Liver (tissue), 3 donors: ENCODE measurements at regions not wholly inside any gene's neighbourhood (a gene's known extent, or its start where the extent isn't known, plus 50 kb on each side); places are given as distances from the start of the nearest gene placed in this dataset.

Source experiments
- ATF3 ChIP-seq: IDR thresholded peaks from 2 replicates; pipeline ENCODE4 v1.6.1; 2016; ENCODE audit warnings: antibody characterized with exemption
- CTCF ChIP-seq: fragments of 150-350 bp; IDR thresholded peaks from 2 replicates; pipeline ENCODE4 v1.5.1; 2017; ENCODE audit warnings: improper control_type of control experiment, low read depth, low read length; ENCODE audit not compliant: missing input control
- EGR1 ChIP-seq, 2 donors: IDR thresholded peaks; 2 replicates each; pipeline ENCODE4 v1.6.1; 2016 to 2018; ENCODE audit warnings: antibody characterized with exemption in 2 of 2, low read depth in 2 of 2
- GABPA ChIP-seq, 2 donors: IDR thresholded peaks in 1 of 2; conservative IDR thresholded peaks in 1 of 2; 2 replicates each; pipeline ENCODE4 v1.6.1; 2016; ENCODE audit warnings: antibody characterized with exemption in 2 of 2, mild to moderate bottlenecking in 1 of 2, moderate library complexity in 1 of 2
- HNF4A ChIP-seq, 2 donors: conservative IDR thresholded peaks; 2 replicates each; pipeline ENCODE4 v1.6.1; 2016; ENCODE audit warnings: antibody characterized with exemption in 2 of 2, mild to moderate bottlenecking in 2 of 2
- JUND ChIP-seq, 2 donors: IDR thresholded peaks; 2 replicates each; pipeline ENCODE4 v1.6.1; 2016; ENCODE audit warnings: antibody characterized with exemption in 2 of 2
- MAX ChIP-seq: IDR thresholded peaks from 2 replicates; pipeline ENCODE4 v1.6.1; 2016; ENCODE audit warnings: antibody characterized with exemption
- RAD21 ChIP-seq, 2 donors: IDR thresholded peaks; 2 replicates each; pipeline ENCODE4 v1.6.1; 2016; ENCODE audit warnings: antibody characterized with exemption in 2 of 2, mild to moderate bottlenecking in 2 of 2
- REST ChIP-seq: IDR thresholded peaks from 2 replicates; pipeline ENCODE4 v1.6.1; 2016; ENCODE audit warnings: antibody characterized with exemption, mild to moderate bottlenecking
- RXRA ChIP-seq, 2 donors: IDR thresholded peaks; 2 replicates each; pipeline ENCODE4 v1.6.1; 2017 to 2018; ENCODE audit warnings: antibody characterized with exemption in 2 of 2, mild to moderate bottlenecking in 1 of 2
- SP1 ChIP-seq: IDR thresholded peaks from 2 replicates; pipeline ENCODE4 v1.6.1; 2018; ENCODE audit warnings: antibody characterized with exemption, mild to moderate bottlenecking
- TAF1 ChIP-seq: conservative IDR thresholded peaks from 2 replicates; pipeline ENCODE4 v1.6.1; 2016; ENCODE audit warnings: antibody characterized with exemption, mild to moderate bottlenecking
- YY1 ChIP-seq: IDR thresholded peaks from 2 replicates; pipeline ENCODE4 v1.6.1; 2016; ENCODE audit warnings: antibody characterized with exemption, mild to moderate bottlenecking
- ZBTB33 ChIP-seq: IDR thresholded peaks from 2 replicates; pipeline ENCODE4 v1.6.1; 2016; ENCODE audit warnings: antibody characterized with exemption
- donor health status: healthy.
- donor health status: healthy.

- TF ChIP-seq CTCF (no peak), MAX (no peak), JUND (IDR thresholded peaks at IDR 0.05) (no peak), REST (no peak), ATF3 (no peak), RXRA (IDR thresholded peaks at IDR 0.05) (no peak), GABPA (IDR thresholded peaks at IDR 0.05 in 1 of 2, conservative IDR thresholded peaks at IDR 0.05 in 1 of 2) (no peak), TAF1 (no peak), EGR1 (IDR thresholded peaks at IDR 0.05; ENCODE audit: low read depth in 2 of 2) (no peak), HNF4A (conservative IDR thresholded peaks at IDR 0.05) (no peak), RAD21 (IDR thresholded peaks at IDR 0.05) (no peak), YY1 (no peak), ZBTB33 (no peak), SP1 (no peak)
Measured at GRCh38 chr21:35703704-35704103, 356.6 kb downstream of the SETD4 start.
